ENCODE measurements at regions not wholly inside any gene's neighbourhood (a gene's known extent, or its start where the extent isn't known, plus 50 kb on each side); places are given as distances from the start of the nearest gene placed in this dataset.
"Not testable (repeated sequence)": the region's sequence is repeated elsewhere in the genome, so short reads cannot be mapped to it uniquely, and the experiment has no call there.

DNA sequence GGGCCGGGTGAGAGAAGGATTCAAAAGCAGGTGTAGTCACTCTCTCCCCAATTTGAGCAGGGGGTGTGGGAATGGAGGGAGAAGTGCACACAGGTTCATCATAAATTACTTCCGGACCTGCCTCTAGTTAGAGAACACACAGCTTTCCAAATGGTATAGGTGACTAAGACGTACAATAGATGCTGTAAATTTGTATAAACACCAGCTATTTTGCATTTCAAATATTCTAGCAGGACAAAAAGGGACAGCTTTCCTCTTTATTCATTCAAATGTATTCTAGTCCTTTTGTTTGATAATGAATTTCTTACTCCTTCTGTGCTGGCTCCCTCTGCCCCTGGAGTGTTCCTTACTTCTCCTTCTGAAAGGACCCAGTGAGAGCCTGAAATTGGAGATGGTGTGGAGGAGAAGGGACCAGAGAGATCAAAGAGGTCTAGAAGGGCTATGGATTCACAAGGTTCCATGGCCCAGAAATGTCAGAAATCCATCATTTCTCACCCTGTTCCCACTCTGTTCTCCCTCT is 53.2 kb upstream of the SH3BP4 start:
- no peak for DNase-seq (ENCODE audit: low read depth in 2 of 2)

DNA sequence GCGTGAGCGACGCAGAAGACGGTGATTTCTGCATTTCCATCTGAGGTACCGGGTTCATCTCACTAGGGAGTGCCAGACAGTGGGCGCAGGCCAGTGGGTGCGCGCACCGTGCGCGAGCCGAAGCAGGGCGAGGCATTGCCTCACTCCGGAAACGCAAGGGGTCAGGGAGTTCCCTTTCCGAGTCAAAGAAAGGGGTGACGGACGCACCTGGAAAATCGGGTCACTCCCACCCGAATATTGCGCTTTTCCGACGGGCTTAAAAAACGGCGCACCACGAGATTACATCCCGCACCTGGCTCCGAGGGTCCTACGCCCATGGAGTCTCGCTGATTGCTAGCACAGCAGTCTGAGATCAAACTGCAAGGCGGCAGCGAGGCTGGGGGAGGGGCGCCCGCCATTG is 63.4 kb upstream of the SH3BP4 start:
- not testable (repeated sequence) for DNase-seq (ENCODE audit: low read depth in 2 of 2)

DNA sequence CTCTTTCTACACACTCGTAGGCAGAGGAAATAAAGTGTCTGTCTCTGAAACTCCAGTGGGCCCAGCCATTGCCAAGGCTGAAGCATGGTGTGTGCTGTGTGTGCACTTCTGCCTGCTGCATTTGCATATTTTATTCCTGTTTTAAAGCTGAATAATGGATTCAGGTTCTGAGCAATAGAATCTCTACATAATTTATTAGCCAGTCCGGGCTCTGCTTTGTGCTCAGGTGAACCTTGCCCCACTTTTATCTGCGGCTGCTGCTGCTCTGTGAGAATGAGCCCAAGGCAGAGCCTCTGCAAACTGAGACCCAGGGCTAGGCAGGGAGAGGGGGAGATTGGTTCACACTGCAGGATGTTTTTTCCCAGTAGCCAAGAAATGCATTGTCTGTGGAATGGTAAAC is 64.6 kb upstream of the SH3BP4 start:
- no peak for DNase-seq (ENCODE audit: low read depth in 2 of 2)

DNA sequence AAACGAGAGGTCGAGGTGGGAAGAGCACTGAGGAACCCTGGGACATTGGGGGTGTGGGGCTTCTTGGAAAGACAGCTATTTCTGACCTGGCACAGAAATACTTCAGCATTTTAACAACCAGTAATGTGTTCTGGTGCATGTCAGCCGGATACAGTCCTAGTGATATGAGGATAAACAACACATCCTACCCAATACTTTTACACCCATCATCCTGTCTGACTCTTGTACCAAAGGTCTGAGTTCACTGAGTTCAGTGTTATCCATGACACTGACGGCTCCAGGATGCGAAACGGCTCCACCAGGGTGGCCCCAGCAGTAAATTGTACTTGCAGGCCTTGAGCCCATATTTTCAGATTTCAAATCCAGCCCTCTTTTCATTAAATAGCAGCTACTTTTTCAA is 65.9 kb upstream of the SH3BP4 start:
- DNase-seq (ENCODE audit: low read depth in 2 of 2), result no peak

DNA sequence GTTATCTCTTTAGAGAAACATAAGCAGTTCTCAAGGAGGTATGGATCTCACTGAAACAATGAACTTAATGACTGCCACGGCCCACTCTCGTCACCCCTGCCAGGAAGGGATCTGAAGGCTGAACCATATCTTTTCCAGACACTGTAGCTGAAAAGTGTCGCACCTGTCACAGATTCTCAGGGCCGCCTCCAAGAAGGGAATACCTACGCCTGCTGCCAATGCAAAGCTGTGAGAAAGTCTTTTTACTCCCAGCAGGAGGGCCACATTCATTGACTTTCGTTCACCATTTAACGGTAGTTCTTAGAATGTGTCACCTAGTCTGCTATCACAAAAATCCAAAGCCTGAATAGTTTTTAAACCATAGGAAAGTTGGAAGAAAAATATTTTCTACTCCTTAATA is 66.7 kb upstream of the SH3BP4 start:
- DNase-seq (ENCODE audit: low read depth in 2 of 2), result no peak

DNA sequence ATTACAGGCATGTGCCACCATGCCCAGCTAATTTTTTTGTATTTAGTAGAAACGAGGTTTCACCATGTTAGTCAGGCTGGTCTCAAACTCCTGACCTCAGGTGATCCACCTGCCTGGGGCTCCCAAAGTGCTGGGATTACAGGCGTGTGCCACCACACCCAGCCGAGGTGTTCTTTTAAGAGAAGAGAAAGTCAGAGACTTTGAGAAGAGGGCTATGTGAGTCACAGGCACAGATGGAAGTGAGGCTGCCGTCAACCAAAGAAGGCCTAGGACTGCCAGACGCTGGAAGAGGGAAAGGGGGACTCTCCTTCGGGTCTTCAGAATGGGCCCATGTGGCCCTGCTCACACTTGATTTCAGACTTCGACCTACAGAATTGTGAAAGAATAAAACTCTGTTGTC is 67.2 kb upstream of the SH3BP4 start:
- DNase-seq (ENCODE audit: low read depth in 2 of 2), result no peak

DNA sequence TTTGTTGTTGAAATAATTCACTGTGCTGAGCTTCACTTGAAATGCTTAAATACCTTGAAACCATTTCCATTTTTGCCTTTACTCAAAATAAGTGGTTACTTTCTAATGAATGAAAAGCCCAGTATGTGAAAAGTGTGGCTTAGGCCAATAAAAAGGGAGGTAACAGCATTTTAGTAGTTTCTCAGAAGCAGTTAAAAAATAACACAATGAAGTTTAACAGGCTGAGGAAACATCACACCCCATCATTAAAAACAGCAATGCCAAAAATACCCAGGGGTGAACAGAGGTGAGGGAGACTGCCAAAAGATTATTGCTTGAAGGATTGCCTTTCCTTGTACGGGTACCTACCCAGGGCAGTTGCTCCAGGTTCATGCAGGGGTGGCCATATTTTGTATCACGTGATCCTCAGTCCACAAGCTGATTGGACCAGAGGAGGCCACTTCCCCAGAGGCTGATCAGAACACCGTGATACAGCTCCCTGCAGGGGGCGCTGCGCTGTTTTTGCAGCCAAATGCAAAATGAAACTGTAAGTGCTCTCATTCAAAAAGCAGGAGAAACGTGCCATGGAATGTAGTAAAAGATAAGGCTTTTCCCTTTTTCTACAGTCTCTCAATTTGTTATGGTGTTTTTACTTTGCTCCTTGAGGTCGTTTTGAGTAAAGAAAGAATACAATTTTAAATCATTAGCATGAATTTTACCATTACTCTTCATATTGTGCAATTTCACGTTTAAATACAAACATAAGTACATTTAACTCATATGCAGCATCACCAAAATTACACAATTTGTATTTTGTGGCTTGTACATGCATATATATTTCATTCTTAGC is 70.2 kb upstream of the SH3BP4 start:
- DNase-seq (ENCODE audit: low read depth in 2 of 2), result peak; percentile 46 to 52

DNA sequence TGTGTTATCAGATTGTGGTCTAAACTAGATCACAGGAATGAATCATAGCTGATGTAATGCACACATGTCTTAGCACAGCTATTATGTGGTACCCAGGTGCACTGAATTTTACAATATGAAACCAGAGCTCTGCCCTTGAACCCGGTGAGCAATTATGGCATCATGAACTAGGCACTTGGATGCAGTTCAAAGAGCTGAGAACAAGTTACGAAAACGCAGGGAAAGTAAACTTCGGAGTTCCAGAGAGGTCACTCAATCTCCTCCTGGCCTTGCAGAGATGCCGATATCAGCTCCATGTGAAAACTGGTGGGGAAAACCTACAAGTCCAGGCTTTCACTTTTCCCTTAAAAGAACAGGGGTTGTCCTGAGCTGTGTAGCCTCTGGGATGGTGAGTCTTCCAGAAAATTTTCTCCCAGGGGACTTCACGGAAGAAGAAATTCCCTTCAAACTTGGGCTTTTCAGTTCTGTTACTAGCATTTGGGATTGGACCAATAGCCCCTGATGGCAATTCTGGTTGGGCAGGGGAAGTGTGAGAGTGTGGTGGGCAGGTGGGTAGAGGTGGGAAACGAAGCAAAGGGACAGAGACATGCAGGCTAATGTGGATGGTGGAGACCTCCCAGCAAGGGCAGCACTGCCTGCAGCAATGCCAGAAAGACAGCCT is 71.1 kb upstream of the SH3BP4 start:
- no peak for DNase-seq (ENCODE audit: low read depth in 2 of 2)

DNA sequence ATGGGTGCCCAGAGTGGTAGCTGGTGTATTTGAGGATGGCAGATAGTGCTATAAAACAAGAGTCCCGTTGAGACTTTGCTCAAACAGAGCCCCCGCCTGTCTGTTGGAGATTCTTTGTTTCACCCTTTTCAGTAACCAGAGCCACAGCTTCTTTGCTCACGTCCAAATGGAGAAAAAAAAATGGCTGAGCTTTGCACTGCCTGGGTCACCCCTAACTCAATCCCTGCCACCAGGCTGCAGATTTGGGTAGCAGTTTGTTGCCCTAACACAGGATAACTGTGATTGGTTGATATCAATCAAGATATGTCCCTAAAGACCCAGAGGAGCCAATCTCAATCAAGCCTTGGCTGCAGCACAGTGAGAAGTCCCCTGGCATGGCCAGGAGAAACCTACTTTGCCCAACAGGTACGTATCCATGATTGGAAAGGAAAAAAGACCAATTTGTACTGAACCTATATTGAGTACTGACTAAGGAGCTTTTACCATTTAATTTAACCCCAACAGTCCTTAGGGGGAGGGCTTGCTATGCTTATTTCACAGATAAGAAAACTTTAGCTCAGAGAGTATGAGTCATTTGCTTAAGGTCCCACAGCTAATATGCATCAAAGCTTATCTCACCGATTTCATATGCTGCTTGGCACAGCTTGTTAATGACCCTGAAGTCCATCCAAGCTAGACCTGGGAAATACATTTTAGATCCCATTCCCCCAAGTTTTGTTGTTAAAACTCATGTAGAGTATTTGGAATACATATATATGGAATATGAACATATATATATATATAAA is 72.0 kb upstream of the SH3BP4 start:
- no peak for DNase-seq (ENCODE audit: low read depth in 2 of 2)

DNA sequence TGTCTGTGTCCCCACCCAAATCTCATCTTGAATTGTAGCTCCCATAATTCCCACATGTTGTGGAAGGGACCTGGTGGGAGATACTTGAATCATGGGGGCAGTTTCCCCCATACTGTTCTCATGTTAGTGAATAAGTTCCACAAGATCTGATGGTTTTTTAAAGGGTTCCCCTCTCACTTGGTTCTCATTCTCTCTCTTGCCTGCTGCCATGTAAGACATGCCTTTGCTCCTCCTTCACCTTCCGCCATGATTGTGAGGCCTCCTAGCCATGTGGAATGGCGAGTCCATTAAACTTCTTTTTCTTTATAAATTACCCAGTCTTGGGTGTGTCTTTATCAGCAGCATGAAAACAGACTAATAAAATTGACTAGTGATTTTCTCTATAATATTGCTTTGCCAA is 75.2 kb upstream of the SH3BP4 start:
- not testable (repeated sequence) for DNase-seq (ENCODE audit: low read depth in 2 of 2)

DNA sequence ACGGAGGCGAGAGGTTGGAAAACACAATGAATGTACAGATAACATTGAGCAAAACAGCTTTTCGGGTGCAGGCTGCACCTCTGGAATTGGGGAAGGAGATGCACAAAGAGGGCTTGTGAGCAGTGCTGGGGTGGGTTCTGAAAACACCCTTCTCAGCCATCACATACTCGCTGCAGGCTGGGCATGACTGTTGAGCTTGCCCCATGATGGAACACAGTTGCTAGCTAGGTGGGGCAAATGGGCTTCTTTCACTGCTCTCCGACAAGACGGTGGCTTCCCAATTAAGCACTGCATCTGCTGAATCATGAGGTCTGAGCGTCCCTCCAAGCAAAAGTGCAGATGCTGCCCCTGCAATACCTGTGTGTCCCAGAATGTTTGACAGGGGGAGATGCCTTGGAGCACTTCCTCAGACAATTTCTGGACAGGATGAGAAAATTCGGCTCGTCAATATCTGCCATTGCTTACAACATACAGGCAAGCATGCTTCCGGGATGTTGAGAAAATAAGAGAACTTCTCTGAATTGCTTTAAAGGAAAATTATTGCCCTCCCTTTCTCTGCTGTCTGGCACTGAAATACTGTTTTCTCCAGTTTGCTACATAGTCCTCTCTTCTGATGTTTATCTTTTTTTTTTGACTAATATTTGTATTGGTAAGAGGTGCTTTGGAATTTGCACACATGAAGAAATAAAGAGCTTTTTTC is 77.3 kb upstream of the SH3BP4 start:
- DNase-seq (ENCODE audit: low read depth in 2 of 2), result no peak

DNA sequence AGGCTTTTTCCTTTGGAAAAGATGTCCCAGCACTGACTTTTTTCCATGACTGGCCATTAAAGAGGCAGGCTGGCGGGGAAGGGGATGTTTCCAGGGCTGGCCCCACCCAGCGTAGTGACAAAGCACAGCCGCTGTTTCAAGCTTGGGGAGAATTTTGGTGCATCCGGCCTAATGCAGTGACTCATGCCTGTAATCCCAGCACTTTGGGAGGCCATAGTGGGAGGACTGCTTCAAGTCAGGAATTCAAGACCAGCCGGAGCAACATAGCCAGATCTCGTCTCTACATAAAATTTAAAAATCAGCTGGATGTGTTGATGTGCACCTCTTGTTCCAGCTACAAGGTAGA is 78.0 kb upstream of the SH3BP4 start:
- no peak for DNase-seq (ENCODE audit: low read depth in 2 of 2)

DNA sequence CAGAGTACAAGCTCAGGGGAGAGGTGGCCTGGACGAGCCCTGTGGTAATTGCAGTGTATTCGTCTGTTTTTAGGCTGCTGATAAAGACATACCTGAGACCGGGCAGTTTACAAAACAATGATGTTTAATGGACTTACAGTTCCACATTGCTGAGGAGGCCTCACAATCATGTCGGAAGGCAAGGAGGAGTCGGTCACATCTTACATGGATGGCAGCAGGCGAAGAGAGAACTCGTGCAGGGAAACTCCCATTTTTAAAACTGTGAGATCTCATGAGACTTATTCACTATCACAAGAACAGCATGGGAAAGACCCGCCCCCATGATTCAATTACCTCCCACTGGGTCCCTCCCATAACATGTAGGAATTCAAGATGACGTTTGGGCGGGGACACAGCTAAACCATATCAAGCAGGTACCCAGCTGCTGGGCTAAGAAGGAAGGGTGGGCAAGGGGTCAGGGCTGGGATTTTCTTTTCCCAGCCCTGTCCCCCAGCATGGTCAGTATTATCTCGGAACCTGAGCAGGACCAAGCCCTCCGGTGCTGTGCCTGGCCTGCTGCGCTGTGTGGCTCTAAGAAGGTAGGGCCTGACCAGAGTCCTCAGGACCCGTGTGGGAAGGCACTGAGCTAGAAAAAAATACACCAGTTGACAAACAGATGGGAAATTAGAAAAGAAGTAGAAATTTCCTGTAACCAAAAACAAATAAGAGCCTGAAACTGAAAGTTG is 78.6 kb upstream of the SH3BP4 start:
- no peak for DNase-seq (ENCODE audit: low read depth in 2 of 2)

DNA sequence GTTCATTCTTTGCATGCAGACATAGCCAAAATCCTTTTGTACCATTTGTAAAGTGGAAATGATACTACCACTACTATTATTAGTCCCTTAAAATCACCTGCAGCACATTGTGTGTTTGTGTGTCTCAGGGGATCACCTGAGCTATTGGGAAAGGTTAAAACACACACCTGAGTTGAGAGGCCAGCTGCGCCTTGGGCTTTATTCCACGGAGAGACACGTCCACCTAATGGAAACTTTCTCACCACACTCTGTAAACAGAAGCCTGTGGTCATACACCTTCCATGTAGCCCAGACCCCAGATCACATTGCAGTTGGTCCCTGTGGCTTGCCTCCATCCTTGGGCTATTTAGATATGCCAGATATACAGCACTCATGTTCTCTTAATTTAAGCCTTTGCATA is 81.8 kb upstream of the SH3BP4 start:
- no peak for DNase-seq (ENCODE audit: low read depth in 2 of 2)

DNA sequence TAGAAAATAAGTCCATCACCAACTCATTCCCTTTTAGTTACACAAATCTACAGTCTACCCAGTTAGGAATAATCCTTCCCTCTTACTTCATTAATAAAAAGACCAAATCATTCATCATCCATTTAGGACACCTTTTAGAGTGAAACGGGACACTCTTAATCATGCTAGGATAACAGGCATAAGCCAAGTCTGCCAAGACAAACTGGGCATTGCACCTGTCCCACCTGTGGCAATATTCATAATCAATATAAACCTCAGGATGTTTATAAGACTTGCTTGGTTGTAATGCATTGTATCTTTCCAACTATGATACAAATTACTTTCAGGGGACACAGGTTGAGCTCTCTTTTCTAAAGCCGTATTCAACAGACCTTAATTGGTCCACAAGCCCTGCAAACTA is 82.7 kb upstream of the SH3BP4 start:
- DNase-seq (ENCODE audit: low read depth in 2 of 2), result no peak

DNA sequence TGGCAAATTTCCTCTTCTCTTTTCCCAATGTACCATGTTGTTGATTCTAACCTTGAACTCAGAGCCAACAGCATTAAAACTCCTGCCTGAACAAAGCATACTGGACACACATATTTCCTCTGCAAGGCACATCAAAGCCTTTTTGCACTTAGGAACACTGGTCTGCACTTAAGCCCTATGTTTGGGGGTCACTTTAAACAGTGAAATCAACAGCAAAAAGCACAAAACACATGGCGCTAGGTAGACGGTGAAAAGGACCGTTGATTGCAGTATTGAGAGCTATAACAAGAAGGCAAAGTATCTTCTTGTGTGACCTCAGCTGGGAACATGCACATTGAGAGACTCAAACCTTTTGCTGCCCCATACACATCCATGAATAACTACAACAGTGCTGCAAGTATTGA is 83.9 kb upstream of the SH3BP4 start:
- no peak for DNase-seq (ENCODE audit: low read depth in 2 of 2)

DNA sequence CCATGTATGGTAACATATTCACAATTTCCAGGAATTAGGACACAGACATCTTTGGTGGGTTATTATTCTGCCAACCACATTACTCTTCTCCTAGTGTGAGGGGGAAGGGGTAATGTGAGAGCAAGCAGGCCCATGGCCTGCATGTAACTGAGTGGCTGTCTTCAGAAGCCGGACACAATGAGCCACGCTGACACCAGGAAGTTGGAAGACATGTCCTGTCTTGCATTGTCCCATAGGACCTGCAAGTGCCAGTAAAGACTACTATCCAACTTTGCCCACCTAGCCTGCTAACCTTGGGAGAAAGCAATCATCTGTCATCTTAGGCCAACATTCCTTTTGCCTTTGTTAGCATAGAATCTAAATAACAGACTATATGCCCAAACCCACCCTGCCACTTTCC is 86.2 kb upstream of the SH3BP4 start:
- no peak for DNase-seq (ENCODE audit: low read depth in 2 of 2)

DNA sequence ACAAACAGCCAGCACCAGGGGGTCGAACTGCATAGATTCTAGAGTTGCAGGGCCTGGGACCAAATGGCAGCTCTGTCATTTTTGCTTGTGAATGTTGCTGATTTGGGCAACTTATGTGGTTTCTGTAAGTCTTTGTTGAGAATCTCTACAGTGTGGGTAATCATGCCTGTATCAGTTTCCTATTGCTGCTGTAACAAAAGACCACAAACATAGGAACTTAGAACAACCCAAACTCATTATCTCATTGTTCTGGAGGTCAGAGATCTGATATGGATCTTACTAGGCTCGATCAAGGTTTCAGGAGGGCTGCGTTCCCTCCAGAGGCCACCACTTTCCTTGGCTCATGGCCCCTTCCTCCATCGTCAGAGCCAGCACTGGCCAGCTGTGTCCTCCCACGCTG is 86.8 kb upstream of the SH3BP4 start:
- no peak for DNase-seq (ENCODE audit: low read depth in 2 of 2)

DNA sequence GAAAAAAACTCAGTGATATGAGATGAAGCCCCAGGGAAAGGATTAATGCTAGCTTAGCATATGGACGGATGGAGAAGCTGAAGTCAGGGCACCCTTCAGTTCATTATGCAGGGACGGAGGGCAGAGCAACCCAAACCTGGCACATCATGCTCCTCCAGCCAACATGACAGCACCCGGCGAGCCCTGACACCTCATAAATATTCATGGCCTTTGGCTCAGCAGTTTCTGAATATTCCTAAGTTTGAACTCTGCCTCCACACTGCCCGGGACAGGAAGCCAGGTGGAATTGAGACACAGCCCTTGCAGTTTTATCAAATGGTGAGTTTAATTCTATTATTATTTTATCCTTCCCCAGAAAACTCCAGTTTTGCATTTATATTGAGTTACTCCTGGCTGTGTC is 87.3 kb upstream of the SH3BP4 start:
- DNase-seq (ENCODE audit: low read depth in 2 of 2), result no peak

DNA sequence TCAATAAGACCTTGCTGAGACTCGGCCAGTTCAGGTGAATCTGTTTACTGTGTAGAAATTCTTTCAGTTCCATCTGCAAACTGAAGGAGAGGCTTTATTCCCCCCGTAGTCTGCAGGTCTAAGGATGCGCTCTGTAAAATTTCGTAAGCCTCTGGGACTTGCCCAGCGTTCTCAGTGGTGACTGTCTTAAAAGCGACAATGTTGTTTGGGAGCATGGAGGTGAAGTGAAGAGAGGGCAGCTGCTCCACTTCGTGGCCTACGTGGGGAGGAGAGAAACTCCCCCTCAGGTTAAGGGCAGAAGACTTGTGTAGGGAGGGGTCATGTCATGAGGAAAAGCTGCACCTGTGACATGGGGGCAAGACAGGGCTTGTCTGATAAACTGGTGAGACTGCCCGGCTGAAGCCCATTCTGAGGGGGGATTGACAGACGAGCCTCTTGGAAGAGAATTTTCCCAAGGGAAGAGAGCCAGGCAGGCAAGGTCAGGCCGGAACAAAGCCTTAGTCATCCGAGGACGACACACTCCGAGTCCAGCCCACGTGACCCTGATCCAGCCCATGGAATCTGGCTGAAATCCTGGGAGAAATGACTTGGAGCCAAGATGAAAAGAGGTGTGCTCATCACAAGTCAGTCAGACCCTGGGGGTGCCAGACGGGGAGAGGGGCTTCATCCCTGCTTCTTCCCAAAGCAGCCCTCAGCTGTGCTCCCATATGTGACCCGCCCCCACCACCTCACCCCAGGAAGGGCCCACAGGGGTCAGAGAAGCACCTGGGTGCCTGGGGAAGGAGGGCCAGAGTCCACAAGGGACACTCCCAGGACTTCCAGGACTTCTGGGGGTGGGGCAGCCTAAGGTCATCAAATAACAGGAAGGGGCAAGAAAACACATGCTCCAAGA is 88.5 kb upstream of the SH3BP4 start:
- DNase-seq (ENCODE audit: low read depth in 2 of 2), result no peak
